Glutamatergic neuron (in vitro differentiated cells): ENCODE measurements at regions not wholly inside any gene's neighbourhood (a gene's known extent, or its start where the extent isn't known, plus 50 kb on each side); places are given as distances from the start of the nearest gene placed in this dataset.

Experiments used
- DNase-seq: peaks from one replicate; pipeline ENCODE4 v3.0.0; 2022
- H3K27ac Mint-ChIP-seq: one replicate; pipeline ENCODE4 v1.8.0; 2020; ENCODE audit warnings: mild to moderate bottlenecking, mixed read lengths, inconsistent platforms; ENCODE audit not compliant: unreplicated experiment
- H3K27me3 Mint-ChIP-seq: one replicate; pipeline ENCODE4 v1.8.0; 2020; ENCODE audit warnings: mild to moderate bottlenecking, moderate library complexity, mixed read lengths, inconsistent platforms; ENCODE audit not compliant: unreplicated experiment
- H3K36me3 Mint-ChIP-seq: one replicate; pipeline ENCODE4 v1.8.0; 2020; ENCODE audit warnings: mild to moderate bottlenecking, mixed read lengths, inconsistent platforms; ENCODE audit not compliant: unreplicated experiment
- H3K4me1 Mint-ChIP-seq: one replicate; pipeline ENCODE4 v1.8.0; 2020; ENCODE audit warnings: mild to moderate bottlenecking, low read depth, mixed read lengths, inconsistent platforms; ENCODE audit not compliant: unreplicated experiment
- H3K4me3 Mint-ChIP-seq: one replicate; pipeline ENCODE4 v1.8.0; 2020; ENCODE audit warnings: mild to moderate bottlenecking, mixed read lengths, inconsistent platforms; ENCODE audit not compliant: unreplicated experiment
- H3K9me3 Mint-ChIP-seq: one replicate; pipeline ENCODE4 v1.8.0; 2020; ENCODE audit warnings: mild to moderate bottlenecking, moderate library complexity, mixed read lengths, inconsistent platforms; ENCODE audit not compliant: unreplicated experiment
- CTCF ChIP-seq: fragments of 200-600 bp; sonication (generic); IDR thresholded peaks from one replicate; pipeline ENCODE4 v1.5.0; 2021; ENCODE audit not compliant: partially characterized antibody, unreplicated experiment

- Mint-ChIP-seq H3K36me3 (peaks cover 16% of the 10 kb centered on the region), H3K27ac (no peak overlapping the region), H3K4me3 (no peak overlapping the region), H3K27me3 (peaks cover 1% of the 10 kb centered on the region), H3K9me3 (peaks cover 5% of the 10 kb centered on the region), H3K4me1 (no peaks in the 10 kb centered on the region)
- no peak for TF ChIP-seq CTCF
- DNase-seq, result no peak
Measured at GRCh38 chr13:74871369-74872070, 610.4 kb downstream of the TBC1D4 start.

GRCh38 chr13:74870865-74871264 is 611.1 kb downstream of the TBC1D4 start:
- H3K4me1 Mint-ChIP-seq, result no peaks in the 10 kb centered on the region
- no peak for DNase-seq
- no peak overlapping the region for H3K4me3 Mint-ChIP-seq
- no peak for TF ChIP-seq CTCF
- H3K9me3 Mint-ChIP-seq, result peaks cover 5% of the 10 kb centered on the region
- peaks cover 16% of the 10 kb centered on the region for H3K36me3 Mint-ChIP-seq
- H3K27ac Mint-ChIP-seq, result no peak overlapping the region
- H3K27me3 Mint-ChIP-seq, result peaks cover 1% of the 10 kb centered on the region

- H3K36me3 Mint-ChIP-seq, result peaks cover 16% of the 10 kb centered on the region
- no peak overlapping the region for H3K27ac Mint-ChIP-seq
- no peak overlapping the region for H3K4me3 Mint-ChIP-seq
Measured at GRCh38 chr13:74869846-74870245, 612.1 kb downstream of the TBC1D4 start.

GRCh38 chr13:74868049-74868448 is 613.9 kb downstream of the TBC1D4 start:
- Mint-ChIP-seq H3K9me3 (peaks cover 5% of the 10 kb centered on the region), H3K27ac (no peak overlapping the region), H3K27me3 (no peaks in the 10 kb centered on the region), H3K36me3 (peaks cover 16% of the 10 kb centered on the region), H3K4me3 (no peak overlapping the region), H3K4me1 (no peaks in the 10 kb centered on the region)
- no peak for DNase-seq
- no peak for TF ChIP-seq CTCF

More at GRCh38 chr13:74869846-74870245, 612.1 kb downstream of the TBC1D4 start:
- no peak for TF ChIP-seq CTCF
- Mint-ChIP-seq H3K27me3 (peaks cover 1% of the 10 kb centered on the region), H3K9me3 (peaks cover 5% of the 10 kb centered on the region), H3K4me1 (no peaks in the 10 kb centered on the region)
- DNase-seq, result no peak

GRCh38 chr13:74867460-74867859 is 614.5 kb downstream of the TBC1D4 start:
- DNase-seq, result no peak
- Mint-ChIP-seq H3K36me3 (peaks cover 16% of the 10 kb centered on the region), H3K4me1 (no peaks in the 10 kb centered on the region), H3K27ac (no peak overlapping the region), H3K27me3 (no peaks in the 10 kb centered on the region), H3K4me3 (no peak overlapping the region), H3K9me3 (peaks cover 5% of the 10 kb centered on the region)
- TF ChIP-seq CTCF, result no peak
